OCI-LY1 (cell line): ENCODE measurements at regions not wholly inside any gene's neighbourhood (a gene's known extent, or its start where the extent isn't known, plus 50 kb on each side); places are given as distances from the start of the nearest gene placed in this dataset.

Source experiments
- CTCF ChIP-seq: fragments of 200-600 bp; sonication (generic), shearing (Covaris generic); IDR thresholded peaks from 2 replicates; pipeline ENCODE4 v1.5.1; 2017; ENCODE audit warnings: mild to moderate bottlenecking, antibody characterized with exemption, low read length, moderate library complexity, mixed read lengths
- EZH2 ChIP-seq: fragments of 200-600 bp; sonication (generic), shearing (Covaris generic); IDR thresholded peaks from 2 replicates; pipeline ENCODE4 v1.8.0; 2017; ENCODE audit warnings: borderline replicate concordance, mixed run types, mild to moderate bottlenecking, antibody characterized with exemption, low read length, moderate library complexity, mixed read lengths

- TF ChIP-seq CTCF (no peak), EZH2 (no peak)
These were observed 151.3 kb upstream of the PELI1 start for GRCh38 chr2:64295326-64296139.
